HG02885 (cell line): ENCODE measurements at regions not wholly inside any gene's neighbourhood (a gene's known extent, or its start where the extent isn't known, plus 50 kb on each side); places are given as distances from the start of the nearest gene placed in this dataset.
"Not testable (repeated sequence)": the region's sequence is repeated elsewhere in the genome, so short reads cannot be mapped to it uniquely, and the experiment has no call there.

Experiments
- ATAC-seq: cut with Tn5 transposase; IDR thresholded peaks from one replicate; pipeline ENCODE4 v1.9.1; 2021; ENCODE audit warnings: mild to moderate bottlenecking; ENCODE audit not compliant: unreplicated experiment, poor library complexity

DNA sequence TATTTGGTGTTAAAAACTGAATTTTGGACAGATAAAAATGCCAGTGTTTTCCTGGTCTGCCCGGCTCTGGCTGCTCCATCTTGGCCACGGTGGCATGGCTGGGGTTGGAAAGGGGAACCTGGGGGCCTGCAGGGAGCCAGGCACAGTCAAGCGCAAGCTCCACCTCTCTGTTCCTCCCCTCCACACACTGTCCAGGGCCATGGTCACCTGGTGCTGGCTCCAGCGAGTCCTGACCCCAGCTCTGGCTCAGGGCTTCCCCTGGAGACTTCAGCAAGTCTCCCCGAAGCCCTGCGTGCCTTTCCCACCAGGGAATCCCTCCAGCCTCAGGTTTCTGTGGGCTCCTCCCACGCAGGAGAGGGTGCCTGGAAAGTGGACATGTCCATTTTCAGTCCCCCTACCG is 298.5 kb downstream of the QKI start:
- ATAC-seq: no peak

DNA sequence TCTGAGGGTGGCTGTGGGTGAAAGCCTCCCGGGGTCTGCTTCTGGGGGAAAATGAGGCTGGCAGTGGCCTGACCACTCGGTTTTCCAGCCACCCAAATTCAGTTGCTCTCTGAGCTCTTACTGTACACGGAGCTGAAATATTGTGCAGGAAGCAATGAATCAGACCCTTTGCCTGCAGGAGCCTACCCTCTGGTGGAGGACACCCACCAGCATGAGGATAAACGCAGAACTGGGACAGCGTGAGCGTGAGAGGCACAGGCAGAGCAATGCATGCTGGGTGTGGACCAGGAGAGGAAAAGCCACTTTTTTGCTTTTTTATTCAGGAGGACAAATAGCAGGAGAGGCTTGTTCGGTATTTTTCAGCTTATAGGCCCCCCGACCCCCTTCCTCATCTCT is 298.0 kb downstream of the QKI start:
- ATAC-seq: no peak

DNA sequence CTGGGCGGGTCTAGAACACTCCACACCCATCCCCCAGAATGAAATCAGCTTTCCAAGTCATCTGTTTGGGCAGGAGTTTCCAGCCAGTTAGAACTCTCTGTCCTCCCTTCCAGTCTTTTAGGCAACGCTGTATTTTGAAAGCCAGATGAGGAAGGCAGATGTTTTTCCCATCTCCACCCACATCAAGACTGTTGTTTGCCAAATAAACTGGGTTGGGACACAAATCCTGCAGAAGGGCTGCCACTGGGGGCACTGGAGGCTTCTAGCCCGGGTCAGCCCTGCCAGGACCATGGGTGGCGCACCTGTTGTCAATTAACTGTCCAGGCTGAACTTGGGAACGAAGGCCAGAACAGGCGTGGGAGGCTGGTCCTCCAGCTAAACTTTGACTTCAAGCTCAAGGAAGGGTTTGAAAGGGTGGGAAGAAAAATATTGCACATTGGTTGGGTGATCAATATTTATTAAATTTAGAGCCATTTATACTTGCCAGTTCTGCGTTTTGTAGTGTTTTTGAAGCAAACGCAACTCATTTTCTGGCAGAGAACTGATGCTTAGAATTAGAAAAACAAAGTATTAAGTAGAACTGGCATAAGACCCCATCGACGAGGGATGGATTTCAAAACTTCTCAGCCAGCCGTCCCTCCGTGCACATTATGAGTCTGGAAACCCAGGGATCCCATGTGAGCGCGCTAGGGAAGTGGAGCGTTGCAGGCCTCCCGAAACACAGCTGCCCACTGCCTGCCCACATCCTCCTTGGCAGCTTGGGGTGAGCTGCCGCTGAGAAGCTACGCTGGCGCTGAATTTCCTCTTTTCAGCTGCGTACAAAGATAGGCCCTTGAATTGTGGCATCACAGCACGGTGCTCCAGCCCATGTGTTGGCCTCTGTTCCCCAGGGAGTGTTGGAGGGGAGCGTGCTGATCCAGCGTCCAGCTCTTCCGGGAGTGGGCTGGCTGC is 297.4 kb downstream of the QKI start:
- ATAC-seq: no peak

DNA sequence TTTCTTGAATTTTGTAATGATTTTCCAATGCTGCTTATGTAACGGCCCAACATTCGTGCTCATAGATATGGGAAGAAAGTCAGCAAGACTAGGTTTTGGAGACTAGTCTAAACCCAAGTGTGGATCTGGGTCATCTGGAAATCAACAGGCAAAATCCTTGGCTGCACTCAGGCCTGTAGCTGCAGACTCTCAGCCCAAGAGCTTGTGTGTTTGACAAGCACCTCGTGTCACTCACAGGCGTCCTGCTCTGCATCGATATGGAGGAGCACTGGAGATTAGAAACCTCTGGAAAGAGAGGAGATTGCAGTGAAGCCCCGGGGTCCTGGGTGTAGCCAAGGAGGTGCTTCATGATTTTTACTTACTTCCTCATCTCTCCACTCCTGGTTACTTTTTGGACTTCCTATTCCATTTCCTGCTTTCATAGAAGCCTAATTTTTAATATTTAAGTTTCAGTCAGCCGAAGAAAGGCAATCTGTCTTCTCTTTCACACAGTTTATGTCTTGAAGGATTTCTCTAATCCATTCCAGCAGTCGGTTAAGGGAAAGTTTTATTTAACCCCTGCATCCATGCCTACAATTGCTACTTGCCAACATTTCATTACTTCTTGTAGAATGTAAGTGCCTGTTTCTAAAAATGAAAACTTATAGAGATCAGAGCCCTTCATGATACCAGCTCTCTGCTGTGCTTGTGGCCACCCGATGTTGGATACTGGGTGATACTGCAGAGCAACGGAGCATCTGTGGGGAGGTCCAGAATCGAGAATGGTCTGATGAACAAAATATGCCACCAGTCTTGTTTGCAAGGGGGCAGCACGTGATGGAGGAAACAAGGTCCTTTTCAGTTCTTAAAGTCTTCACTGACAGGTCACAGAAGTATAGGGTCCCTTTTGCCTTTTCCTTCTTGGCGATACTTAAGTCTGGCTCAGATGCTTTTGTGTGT is 296.3 kb downstream of the QKI start:
- no peak for ATAC-seq

DNA sequence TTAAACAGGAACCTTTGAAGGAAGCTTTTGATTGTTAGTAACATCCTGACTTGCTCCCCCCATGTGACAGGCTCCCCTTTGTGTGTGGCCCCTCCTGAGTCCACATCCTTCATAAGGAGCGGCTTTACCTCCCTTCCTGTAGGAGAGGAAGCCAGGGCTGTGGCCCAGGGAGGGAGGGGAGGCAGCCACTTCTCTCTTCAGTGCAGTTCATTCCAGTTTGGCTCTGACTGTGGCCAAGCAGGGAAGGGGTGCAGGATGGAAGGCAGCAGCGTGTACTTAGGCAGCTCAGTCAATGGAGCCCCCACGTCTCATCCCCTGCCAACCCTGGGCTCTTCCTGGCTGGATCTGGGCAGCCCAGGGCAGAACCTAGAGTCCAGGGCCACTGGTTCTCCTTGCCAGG is 295.2 kb downstream of the QKI start:
- no peak for ATAC-seq

DNA sequence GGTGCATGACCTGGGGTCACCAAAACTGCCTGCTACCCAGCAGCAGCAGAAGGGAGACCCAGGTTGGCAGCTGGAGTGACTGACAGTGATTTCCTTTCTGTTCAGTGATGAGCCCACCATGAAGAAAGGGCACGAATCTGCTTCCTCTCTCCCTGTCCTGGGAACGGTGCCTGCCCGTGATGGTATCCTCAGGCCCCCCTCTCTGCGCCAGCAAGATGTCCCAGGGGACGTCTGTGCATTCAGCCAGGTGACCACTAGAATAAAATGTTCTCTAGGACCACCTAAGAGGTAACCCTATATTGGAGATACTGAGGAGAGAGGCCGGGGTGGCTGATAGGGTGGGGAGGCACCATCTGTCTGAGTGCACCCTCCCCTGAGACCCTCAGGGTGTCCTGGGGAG is 294.7 kb downstream of the QKI start:
- ATAC-seq: no peak

DNA sequence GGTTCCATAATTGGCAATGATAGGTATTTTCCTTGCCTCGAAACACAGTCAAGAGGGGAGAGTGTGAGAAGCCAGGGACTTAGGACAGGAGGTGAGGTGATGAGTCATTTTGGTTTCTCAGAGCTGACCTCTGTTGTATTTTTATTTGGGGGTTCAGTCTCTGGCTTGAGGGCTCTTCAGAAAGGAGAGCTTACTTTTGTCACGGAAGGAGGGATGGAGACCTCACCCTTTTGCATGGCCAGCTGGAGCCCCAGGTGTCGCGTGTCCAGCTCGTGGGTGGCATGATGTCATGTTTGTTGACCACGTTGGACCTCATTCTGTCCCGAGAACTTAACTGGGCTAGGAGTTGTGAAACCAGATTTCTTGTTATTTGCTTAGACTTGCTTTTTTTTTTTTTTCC is 293.9 kb downstream of the QKI start:
- peak; percentile 64 for ATAC-seq

DNA sequence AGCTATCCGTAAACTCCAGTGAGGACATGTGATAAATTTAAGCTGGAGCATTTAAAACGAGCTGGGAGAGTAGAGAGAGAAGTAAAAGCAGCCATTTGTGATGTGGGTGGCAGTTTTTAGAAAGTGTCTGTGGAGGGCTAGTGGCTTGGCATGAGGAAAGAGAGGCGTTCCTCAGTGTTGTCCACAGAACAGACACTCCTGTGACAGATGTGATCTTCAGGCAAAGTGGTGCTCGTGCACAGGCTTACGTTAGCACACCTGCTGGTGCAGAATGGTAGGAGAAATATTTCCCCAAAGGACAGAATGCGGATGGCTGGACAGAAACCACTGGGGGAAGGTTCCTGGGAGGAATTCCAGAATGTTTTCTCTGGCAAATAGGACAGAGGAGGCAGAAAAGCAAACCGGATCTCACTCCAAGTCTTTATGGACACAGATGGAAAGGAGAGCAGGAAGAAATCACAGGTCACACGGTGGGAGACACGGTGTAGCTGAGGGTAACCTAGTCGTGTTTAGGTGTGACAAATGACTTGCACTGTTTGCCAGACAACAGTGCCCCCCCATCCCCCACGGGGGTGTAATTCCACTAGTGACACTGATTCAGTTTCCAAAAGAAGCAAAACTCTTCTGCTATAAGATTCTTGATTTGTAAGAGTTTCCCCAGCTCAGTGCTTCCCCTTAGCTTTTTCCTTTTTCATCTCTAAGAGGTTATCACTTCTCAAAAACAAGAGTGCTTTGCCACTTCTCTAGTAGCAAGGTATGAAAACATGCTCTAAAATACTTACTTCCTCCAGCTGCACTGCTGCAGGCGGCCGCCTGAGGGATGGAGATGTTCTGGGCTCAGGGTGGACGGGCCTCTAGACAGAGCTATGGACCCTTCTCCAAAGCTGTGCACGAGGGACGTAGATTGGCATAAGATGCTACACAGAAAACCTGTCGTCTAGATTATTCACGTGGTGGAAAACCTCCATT is 293.2 kb downstream of the QKI start:
- peak; percentile 46 for ATAC-seq

DNA sequence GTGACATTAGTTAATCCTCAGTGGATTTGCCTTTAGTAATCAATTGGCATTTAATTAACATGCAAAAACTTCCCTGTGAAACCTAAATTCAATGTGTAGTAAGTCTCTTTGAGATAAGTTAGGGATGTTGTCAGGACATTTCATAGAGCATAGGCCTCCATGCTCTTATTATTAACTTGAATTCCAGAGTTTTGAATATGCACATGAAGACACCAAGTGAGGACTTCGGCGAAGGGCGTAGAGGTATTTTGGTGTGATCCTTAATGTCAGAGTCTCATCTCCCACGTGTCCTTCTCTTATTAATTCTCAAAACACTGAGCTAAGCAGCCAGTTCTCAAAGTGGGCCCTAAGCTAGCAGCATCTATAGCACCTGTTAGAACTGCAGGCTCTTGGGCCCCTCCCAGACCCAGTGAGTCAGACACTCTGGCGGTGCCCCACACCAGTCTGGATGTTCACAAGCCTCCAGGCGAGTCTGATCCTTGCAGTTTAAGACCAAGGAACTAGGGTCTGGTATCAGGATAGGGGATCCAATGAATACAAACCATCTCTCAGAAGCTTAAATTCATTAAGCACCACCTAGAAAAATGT is 292.1 kb downstream of the QKI start:
- no peak for ATAC-seq

DNA sequence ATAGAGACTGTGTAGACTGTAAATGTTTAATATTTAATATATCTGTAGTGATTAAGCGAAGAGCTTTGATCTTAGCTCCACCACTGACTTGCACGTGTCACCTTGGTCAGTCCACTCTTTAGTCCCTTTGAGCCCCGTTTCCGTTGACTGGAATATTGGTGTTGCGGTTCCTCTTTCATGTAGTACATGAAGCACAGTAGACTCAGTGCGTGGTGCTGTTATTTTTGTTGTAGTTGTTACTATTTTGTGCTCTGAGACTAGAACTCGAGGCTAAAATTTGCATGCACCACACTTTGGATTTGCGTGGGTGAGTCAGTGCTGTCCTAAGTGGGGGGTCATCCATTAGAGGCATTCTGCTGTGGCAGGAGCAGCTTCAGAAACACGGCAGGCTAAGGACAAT is 291.4 kb downstream of the QKI start:
- peak; percentile 58 for ATAC-seq

DNA sequence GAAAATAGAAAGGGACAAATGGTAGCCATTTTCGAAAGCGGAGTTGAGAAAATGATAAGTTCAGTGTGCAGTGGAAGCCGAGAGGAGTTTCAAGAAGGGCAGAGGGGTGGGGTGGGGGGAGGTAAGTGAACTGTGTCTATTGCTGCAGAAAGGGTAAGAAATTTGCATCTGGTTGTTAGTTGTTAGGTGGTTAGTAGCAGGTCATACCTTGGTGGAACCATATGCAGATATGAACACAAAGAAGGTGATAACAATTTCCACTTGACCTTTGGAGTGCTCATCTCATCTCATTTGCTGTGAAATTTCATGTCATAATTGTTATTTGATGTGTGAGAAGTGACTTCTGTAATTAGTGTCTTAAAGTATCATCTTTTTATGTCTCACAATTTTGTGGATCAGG is 288.2 kb downstream of the QKI start:
- peak; percentile 41 for ATAC-seq

DNA sequence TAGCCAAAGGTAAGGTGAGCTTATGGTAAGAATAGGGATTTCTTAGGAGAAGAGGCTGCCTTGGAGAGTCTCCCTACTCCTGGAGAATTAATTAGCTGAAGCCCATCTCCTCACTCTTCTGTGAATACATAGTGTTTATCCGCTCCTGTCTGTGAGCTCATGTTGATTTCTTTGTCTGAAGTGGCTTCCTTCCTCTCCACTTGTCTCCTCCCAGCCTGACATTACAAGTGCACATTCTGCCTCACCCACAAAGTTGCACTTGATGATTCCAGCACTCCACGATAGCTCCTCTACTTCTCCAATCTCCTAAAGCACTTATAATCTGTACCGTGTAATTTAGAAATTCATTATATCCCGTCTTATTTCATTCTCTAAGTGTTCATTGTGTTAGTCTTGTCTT is 287.2 kb downstream of the QKI start:
- no peak for ATAC-seq

DNA sequence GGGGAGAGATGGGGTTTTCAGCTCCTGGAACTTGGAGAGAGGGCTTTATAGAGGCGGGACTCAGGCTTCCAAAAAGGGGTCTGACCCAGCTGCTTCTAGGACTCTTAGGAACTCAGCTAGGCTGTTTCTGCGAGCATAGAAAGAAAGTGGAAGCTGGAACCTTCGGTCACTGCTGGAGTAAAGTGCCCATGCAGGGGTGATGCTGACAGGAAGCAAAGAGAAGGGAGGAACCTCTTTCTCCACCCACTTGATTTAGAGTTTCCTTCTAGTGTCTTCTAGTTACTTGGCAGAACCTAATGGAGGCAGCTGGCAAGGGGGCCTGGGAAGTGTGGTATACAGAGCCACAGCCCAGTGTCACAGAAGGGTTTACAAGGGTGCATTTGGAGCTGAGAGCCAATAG is 283.6 kb downstream of the QKI start:
- ATAC-seq: no peak

DNA sequence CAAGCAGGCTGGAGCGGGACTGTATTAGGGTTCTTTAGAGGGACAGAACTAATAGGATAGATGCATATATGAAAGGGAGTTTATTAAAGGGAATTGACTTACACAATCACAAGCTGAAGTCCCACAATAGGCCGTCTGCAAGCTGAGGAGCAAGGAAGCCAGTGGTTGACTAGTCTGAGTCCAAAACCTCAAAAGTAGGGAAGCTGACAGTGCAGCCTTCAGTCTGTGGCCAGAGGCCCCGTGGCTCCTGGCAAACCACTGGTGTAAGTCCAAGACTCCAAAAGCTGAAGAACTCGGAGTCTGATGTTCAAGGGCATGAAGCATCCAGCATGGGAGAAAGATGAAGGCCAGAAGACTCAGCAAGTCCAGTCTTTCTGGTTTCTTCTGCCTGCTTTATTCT is 281.8 kb downstream of the QKI start:
- ATAC-seq: not testable (repeated sequence)

DNA sequence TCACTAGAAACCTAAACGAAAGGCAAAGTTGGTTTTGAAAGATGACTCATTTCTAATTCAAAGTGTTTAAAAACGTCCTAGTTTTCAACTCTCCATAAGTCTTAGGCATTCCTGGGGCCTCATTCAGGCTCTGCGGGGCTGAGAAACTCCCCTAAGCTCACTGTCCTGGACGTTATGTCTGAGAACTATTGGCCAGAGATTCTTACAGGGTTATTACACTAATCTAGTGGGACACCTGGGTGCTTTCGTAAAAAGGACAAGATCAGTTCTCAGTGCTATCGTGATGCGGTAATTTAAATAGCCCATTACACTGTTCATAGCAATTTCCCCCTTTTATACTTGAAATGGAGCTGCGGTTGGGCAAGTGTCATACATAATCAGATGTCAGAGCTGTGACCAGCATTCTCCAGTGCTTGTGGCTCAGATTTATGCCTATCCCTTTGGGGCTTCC is 280.9 kb downstream of the QKI start:
- ATAC-seq: peak; percentile 36

DNA sequence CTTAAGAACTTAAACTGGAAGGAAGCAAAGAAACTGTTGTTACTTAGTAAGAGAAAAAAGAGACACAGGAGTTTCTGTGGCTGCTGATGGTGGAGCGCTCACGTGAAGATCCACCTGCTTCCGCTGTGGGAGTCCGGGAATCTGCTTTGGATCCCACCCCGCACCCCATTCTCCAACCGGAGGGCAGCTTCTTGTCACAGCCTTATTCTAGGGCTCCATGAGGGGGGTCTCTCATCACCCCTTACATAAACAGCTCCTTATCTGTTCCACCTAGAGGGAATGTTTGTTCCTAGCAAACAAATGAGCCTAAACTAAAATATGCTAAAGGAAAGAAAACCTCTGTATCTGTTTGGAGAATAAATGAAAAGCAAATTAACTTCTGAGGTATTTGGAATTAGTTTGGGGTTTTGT is 280.5 kb downstream of the QKI start:
- ATAC-seq: no peak

DNA sequence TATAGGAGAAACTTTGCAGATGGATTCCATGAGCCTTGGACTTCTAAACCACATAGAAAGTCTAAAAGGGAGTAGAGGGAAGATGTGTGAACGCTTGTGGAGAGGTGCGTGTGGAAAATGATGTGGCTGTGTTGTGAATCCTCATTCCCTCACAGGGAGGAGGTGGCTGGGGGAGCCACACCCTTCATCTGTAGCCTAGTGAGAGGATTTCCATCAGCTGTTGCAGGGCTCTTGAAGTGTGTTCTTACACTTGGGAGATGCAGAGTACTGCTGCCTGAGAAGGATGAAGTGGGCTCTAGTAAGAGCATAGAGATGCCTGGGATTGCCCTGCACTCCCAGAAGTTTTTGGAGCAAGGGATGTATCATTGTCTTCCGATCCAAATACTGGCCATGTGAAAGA is 279.6 kb downstream of the QKI start:
- no peak for ATAC-seq

DNA sequence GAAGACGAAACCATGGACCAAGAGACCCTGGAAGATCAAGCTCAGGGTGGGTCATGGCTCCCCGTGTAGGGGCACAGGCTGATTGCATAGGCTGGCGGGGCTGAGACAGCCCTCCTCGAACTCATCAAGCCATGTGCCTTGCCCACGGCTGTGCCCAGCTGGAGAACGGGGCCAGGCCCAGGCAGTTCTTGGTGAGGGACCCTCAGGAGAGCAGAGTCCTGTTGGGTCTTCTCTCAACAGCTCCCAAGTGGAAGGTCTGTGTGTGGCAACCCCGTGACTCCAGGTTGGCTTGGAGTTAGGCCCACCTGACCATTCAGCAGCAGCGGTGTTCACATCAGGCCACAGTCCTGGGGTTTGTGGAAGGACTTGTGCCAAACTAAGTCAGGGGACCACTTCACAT is 276.5 kb downstream of the QKI start:
- no peak for ATAC-seq

DNA sequence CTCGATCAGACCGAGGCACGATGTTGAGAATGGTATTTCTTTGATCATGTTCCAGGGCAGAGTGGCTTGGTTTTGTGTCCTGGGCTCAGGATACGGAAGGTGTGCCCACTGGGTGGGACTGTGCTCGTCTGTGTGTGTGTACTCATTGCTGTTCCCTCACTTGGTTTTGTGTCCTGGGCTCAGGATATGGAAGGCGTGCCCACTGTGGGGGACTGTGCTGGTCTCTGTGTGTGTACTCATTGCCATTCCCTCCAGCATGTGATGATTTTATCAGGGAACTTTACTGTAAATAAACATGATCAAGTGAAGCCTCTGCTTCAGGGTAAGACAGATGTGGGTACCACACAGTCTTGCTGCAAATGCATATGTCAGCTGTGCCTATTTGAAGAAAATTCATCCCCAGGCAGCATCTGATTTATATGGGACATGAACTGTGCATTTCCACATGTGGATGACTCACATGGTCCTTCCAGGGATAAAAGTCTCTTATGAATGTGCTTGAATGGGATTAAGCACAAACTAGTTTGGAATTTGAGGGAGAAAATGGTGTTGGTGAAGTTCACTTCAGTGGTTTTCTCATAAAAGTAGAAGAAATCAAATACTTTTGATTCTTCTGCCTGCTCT is 274.3 kb downstream of the QKI start:
- ATAC-seq: no peak
